IPS-18c (cell line): ENCODE measurements at regions not wholly inside any gene's neighbourhood (a gene's known extent, or its start where the extent isn't known, plus 50 kb on each side); places are given as distances from the start of the nearest gene placed in this dataset.

Experiments used
- H3K4me3 ChIP-seq: 2 replicates; pipeline ENCODE4 v1.7.0; 2013; ENCODE audit warnings: low read depth, mild to moderate bottlenecking, low read length, moderate library complexity; ENCODE audit not compliant: insufficient read depth
- H3K9me3 ChIP-seq: one replicate; pipeline ENCODE4 v1.6.1; 2013; ENCODE audit warnings: mild to moderate bottlenecking, low read length, moderate library complexity; ENCODE audit not compliant: control insufficient read depth, insufficient read depth

GRCh38 chr10:129388435-129388834 is 78.6 kb upstream of the MGMT start:
- no peak overlapping the region for H3K4me3 ChIP-seq

GRCh38 chr10:129389194-129389593 is 77.8 kb upstream of the MGMT start:
- Histone ChIP-seq H3K4me3 (no peak overlapping the region), H3K9me3 (no peaks in the 10 kb centered on the region)

More at GRCh38 chr10:129388435-129388834, 78.6 kb upstream of the MGMT start:
- H3K9me3 ChIP-seq: no peaks in the 10 kb centered on the region

- no peaks in the 10 kb centered on the region for H3K9me3 ChIP-seq
- H3K4me3 ChIP-seq: no peak overlapping the region
Observed at GRCh38 chr10:129390147-129390546, 76.9 kb upstream of the MGMT start.

GRCh38 chr10:129390726-129391125 is 76.3 kb upstream of the MGMT start:
- Histone ChIP-seq H3K9me3 (no peaks in the 10 kb centered on the region), H3K4me3 (no peak overlapping the region)

GRCh38 chr10:129391464-129391863 is 75.6 kb upstream of the MGMT start:
- Histone ChIP-seq H3K4me3 (no peak overlapping the region), H3K9me3 (no peaks in the 10 kb centered on the region)

GRCh38 chr10:129392855-129393254 is 74.2 kb upstream of the MGMT start:
- Histone ChIP-seq H3K4me3 (no peak overlapping the region), H3K9me3 (no peaks in the 10 kb centered on the region)

- Histone ChIP-seq H3K9me3 (no peaks in the 10 kb centered on the region), H3K4me3 (no peak overlapping the region)
Observed at GRCh38 chr10:129393812-129394211, 73.2 kb upstream of the MGMT start.

- Histone ChIP-seq H3K9me3 (no peaks in the 10 kb centered on the region), H3K4me3 (no peak overlapping the region)
Observed at GRCh38 chr10:129394518-129395328, 72.3 kb upstream of the MGMT start.

GRCh38 chr10:129396021-129396722 is 70.9 kb upstream of the MGMT start:
- Histone ChIP-seq H3K9me3 (no peaks in the 10 kb centered on the region), H3K4me3 (no peak overlapping the region)

GRCh38 chr10:129397198-129397974 is 69.7 kb upstream of the MGMT start:
- Histone ChIP-seq H3K9me3 (no peaks in the 10 kb centered on the region), H3K4me3 (no peak overlapping the region)

- no peak overlapping the region for H3K4me3 ChIP-seq
- no peaks in the 10 kb centered on the region for H3K9me3 ChIP-seq
Observed at GRCh38 chr10:129398711-129399141, 68.3 kb upstream of the MGMT start.

GRCh38 chr10:129400426-129400825 is 66.6 kb upstream of the MGMT start:
- Histone ChIP-seq H3K9me3 (peaks cover 2% of the 10 kb centered on the region), H3K4me3 (no peak overlapping the region)

GRCh38 chr10:129402459-129402858 is 64.6 kb upstream of the MGMT start:
- H3K9me3 ChIP-seq: peaks cover 4% of the 10 kb centered on the region

GRCh38 chr10:129404091-129404490 is 63.0 kb upstream of the MGMT start:
- Histone ChIP-seq H3K4me3 (no peak overlapping the region), H3K9me3 (peaks cover 4% of the 10 kb centered on the region)

More at GRCh38 chr10:129402459-129402858, 64.6 kb upstream of the MGMT start:
- H3K4me3 ChIP-seq: no peak overlapping the region

- no peak overlapping the region for H3K4me3 ChIP-seq
- H3K9me3 ChIP-seq: peaks cover 4% of the 10 kb centered on the region
Observed at GRCh38 chr10:129405389-129405788, 61.7 kb upstream of the MGMT start.

GRCh38 chr10:129410688-129411392 is 56.2 kb upstream of the MGMT start:
- Histone ChIP-seq H3K4me3 (no peak overlapping the region), H3K9me3 (peaks cover 2% of the 10 kb centered on the region)

GRCh38 chr10:129411393-129411705 is 55.7 kb upstream of the MGMT start:
- no peaks in the 10 kb centered on the region for H3K9me3 ChIP-seq
- no peak overlapping the region for H3K4me3 ChIP-seq
